ENCODE measurements at regions not wholly inside any gene's neighbourhood (a gene's known extent, or its start where the extent isn't known, plus 50 kb on each side); places are given as distances from the start of the nearest gene placed in this dataset.

- DNase-seq, result no peak
Measured at GRCh38 chr2:12661489-12661888, 55.2 kb upstream of the TRIB2 start.

DNA sequence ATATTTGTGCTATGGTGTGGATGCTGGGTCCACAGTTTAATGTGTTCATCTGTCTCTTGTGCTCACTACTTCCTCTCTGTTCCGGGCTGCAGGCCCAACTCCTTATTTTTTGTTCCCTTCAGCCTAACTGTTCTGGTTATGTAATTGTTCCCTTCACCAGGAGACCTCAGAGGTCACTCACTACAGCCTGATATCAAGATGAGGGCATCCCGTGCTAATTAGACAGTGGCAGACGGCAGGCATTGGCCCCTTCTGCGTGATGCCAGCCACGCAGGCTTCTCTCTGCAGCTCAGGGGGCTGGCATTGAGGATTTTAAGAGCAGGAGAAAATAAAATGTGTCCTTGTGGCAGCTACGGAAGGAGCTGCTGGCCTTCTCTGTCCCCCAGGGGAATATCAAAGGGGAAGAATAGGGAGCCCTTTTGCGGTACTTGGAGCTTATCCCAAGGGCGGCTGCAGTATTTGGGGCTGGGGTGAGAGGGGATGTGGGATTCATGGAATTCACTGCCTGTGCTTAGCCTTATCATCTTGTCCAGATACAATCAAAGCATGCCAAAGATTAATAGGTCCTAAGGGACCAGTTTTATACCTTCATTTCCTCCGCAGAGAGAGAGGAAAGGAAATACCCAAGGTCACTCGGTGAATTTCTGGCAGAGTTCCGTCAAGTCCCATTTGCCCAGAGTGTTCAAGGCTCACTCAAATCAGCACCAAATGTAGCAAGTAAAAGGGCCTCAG is 53.3 kb upstream of the TRIB2 start:
- DNase-seq, result no peak

DNA sequence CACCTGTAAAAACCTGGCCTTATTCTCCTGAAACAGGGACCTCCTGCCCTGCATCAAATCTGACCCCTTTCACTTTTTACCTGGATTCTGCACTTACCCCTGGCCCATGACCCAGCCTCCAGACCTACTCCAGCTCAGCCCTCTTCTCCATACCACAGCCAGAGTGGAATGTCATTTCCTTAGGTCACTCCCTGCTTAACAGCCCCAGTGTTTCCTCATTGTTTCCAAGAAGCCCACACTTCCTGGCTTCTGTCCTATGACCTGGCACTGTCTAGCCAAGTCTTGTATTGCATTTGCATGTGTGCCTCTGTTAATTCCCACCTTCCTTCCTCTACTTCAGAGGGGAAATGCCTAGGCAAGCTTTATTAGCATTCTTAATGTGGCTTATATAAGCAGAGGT is 51.4 kb upstream of the TRIB2 start:
- no peak for DNase-seq

DNA sequence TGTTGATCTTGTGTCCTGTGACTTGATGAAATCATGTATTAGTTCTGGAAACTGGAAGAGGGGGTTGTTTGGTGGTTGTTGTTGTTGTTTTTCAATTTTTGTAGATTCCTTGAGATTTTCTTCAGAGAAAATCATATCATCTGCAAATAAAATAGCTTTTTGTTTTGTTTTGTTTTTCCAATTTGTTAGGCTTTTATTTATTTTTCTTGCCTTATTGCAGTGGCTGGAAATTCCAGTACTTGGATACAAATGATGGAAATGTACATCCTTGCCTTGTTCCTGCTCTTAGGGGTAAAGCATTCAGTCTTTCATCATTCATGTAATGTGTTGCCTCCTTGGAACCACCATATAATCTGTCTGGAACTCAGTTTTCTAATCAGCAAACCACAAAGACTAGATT is 50.3 kb upstream of the TRIB2 start:
- no peak for DNase-seq
